Kidney tubule cell (primary cell): ENCODE measurements at regions not wholly inside any gene's neighbourhood (a gene's known extent, or its start where the extent isn't known, plus 50 kb on each side); places are given as distances from the start of the nearest gene placed in this dataset.
"Not testable (repeated sequence)": the region's sequence is repeated elsewhere in the genome, so short reads cannot be mapped to it uniquely, and the experiment has no call there.

Experiments
- DNase-seq: peaks from one replicate; pipeline ENCODE4 v3.0.0-alpha.2; 2018; ENCODE audit warnings: low spot score

DNA sequence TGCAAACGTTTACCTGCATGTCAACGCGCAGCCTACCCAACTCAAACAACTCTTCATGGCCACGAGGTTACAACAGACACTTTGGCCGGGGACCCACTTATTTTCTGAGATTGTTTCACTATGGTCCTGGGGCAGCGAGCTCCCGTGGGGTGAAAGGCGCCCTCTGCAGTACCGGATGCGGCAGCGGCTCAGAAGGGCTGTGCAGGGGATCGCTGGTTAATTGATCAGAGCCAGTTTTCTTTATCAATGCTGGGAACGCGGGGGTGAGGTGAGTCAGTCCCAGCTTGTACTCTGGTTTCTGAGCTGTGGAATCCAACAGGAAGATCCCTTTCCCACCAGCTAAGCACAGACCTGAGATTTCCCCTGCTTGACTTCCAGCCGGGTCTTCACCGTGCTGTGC lies 366.5 kb upstream of the KLF6 start:
- no peak for DNase-seq

DNA sequence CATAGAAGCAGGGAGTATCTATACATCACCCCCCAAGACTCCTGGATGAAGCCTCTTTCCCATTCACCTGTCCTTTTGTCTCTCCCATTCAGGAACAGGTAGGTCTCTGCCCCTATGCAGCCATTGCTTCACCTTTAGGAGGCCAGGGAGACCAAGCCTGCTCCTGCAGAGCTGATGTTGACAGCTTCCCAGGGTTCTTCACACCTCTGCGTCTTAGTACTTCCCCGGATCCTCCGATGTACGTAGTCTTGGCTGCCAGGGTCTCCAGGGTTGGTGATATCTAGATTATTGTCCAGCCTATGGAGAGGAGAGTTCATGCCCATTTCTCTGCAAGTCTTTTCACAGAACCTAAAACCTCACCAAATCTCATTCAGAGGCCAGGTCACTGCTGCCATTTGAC lies 365.7 kb upstream of the KLF6 start:
- no peak for DNase-seq

DNA sequence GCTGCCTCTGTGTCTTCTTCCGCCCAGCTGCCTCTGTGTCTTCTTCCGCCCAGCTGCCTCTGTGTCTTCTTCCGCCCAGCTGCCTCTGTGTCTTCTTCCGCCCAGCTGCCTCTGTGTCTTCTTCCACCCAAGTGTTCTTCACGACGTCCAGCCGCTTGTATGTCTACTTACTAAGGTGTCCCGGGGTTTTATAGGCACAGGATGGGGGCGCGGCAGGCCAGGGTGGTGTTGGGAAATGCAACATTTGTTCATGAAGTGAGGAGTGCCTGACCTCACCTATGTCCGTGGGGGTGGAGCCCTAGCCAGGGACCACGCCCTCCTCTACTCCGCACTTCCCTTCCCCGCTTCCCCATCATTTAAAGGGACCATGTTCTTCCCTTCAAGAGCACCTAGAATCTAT lies 364.5 kb upstream of the KLF6 start:
- not testable (repeated sequence) for DNase-seq

DNA sequence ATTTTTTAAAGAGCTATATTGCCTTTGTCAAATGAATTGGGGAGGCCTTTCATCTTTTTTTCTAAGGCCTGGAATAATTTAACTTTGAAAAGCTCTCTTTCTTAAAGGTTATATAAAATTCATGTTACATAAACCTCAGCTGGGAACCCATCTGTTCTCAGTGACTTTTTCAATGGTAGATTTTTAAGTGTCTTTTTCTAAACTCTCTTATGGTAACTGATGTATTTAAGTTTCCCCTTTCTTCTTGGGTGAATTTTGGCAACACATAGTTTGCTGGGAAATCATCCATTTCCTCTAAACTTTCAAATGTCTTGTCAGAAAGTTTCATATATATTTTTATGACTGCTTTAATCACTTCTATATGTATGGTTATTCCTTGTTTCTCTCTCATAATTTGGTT lies 362.2 kb upstream of the KLF6 start:
- no peak for DNase-seq

DNA sequence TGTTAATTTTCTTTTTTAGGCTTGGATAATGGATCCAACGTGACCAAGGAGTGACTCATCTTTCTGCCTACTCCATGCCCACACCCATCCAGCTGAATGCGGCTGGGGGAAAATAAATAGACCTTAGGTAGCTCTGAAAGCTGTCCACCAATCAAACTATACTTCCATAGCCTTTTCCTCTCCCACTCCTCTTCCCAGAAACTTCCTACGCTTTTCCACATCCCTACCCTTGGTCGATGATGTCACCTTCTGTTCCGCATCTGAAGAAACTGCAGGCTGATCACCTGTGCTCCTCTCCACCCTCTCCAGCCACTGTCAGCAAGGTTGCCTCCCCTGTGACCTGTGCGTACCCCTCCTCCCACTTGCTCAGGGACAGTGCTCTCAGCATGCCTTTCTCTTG lies 359.8 kb upstream of the KLF6 start:
- peak; percentile 41 for DNase-seq

DNA sequence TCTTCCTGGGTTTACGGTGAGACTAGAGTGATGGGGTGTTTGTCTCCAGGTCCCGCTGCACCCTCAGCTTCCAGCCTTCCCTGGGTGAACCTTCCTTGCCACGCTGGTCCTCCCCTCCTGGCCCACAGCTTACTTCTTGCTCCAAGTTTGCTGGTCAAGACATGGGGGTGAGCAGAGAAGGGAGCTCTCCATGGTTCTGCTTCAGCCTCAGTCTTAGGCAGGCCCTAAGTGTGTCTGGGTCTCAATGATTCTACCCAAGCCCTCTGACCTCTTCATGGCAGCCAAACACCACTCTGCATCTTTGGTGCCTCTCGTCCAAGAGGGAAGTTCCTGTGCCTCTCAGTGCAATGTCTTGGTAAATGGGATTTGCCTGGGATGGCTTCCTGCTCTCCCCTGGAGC lies 356.5 kb upstream of the KLF6 start:
- DNase-seq, result no peak

DNA sequence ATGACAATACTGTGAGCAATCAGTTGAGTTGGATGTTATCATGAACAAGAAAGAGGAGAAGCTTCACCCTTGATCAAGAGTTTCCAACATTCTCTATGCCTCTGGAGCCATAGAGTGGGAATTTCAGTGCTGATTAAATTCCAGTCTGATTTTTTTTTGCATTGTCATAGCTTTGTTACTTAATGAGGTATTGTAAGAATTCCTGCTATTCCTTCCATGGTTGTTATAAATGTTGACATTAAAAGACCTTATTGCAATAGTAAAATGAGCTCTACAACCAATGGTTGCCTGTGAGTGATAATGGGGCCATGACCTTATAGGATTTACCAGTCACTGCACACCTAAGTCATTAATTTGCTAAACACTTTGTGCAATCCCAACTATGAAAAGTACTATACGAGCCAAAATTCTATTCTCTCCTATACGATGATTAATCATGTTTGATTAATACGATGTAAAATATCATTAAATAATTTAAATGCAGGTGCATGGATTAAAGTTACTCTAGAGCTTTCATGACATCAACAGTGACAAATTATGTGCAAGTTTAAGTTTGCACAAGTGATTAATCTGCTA lies 353.2 kb upstream of the KLF6 start:
- no peak for DNase-seq

DNA sequence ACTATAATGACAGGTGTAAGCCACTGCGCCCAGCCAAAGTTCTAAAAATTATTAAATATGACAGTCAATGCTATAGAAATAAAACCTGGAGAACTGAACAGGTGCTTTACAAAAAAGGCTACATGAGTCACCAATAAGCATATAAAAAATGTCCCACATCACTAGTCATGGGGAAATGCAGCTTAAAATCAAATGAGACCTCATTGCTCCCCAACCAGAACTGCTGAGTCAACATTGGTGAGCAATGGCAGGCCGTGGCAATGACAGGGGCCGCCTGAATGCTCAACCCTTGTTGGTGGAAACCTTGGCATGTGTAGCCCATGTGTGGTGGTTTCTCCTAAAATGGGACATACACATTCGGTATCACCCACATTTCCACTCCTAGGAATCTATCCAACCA lies 352.3 kb upstream of the KLF6 start:
- DNase-seq, result peak; percentile 71

DNA sequence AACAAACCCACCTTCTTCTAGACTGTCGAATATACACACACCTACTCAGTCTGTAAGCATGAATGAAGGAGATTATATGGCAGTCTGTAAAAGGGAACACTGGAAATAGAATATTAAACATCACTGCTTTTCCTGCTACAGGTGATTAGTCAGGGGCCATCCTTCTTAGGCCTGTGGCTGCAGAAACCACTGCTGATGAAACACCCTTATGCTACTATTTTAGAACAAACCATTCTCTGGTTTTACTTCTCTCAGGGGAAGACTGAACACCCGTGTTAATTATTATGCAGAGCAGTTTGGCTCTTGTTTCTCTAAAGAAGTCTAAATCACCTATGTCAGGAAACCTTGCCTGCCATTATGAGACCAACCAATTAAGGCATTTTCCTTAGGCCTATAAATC lies 351.1 kb upstream of the KLF6 start:
- DNase-seq, result peak; percentile 63

DNA sequence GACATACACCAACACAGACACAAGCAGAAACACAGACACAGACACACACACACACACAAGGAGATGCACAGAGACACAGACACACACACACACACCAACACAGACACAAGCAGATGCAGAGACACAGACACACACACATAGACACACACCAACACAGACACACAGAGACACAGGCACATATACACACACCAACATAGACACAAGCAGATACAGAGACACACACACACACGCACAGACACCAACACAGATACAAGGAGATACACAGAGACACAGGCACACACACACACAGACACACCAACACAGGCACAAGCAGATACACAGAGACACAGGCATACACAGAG lies 347.2 kb upstream of the KLF6 start:
- no peak for DNase-seq

DNA sequence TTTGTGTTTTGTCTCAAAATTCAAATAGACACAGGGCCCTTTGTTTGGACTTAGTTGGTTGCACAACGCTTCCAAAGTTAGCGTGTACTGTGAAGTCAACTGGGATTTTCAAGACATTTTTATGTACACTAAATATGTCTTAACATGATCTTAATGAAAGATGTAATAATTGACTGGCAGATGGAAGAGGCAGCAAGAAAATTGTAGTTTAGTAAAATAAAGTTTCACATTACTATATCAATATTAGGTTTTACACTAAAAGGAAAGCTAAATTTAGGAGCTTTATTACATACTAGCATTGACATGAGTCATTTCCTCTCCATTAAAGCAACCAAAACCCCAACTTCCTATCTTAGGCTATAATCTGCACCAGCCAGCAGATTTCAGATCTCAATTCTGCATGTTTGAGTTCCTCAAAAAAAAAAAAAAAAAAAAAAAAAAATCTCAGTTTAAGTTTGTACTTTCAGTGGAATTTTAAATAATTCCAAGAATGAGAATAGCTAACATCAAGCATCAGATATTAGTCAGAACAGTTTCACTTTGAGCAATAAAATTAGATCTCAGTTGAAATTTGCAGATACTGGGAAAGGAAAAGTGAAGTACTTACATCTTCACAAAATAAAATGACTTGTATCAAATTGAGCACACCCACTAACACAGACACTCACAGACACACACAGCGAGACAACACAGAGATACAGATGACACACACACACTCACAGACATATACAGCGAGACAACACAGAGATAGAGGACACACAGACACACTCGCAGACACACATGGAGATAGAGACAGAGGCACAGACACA lies 346.6 kb upstream of the KLF6 start:
- DNase-seq, result peak; percentile 63

DNA sequence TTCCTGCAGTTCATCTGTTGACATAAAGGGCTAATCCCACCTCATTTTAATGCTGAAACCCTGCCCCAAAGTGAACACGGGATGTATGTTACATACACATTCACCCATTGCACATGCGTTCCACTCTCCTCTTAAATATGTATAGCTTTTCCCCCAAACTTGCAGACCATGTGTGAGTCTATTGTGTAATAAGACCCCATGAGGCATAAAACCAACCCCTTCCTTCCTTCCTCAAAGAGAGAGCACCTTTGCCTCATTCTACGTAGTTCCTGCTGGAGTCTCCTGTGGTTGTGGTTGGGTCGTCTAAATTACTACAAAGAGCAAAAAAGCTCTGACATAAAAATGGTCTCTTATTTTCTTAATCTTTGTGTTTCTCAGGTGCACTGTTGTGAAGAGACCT lies 345.7 kb upstream of the KLF6 start:
- no peak for DNase-seq

DNA sequence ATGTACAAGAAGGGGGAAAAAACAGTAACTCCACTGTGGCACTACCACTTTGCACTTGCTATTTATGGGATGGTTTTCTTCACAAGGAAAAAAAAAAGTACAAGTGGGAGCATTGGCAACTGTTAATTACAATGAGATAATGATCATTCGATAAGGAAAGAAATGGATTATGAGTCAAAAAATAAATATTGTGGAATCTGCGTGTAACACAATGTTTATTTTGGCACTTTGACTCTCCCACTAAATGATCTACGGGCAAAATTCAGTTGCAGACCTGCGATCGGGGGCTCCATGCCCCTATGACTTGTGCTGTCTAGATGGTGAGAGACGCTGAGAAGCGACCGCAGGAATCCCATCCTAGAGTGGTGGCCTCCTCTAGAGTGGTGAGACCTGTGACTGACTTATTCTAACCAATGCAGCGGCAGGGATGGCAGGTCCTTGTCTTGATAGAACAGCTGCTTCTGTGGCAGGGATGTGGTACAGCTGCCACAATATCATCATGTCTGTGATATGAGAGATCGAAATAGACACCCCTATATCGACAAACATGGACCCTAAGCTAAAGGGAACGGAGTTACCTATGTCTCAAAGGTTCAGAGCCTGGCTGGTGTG lies 345.0 kb upstream of the KLF6 start:
- no peak for DNase-seq

DNA sequence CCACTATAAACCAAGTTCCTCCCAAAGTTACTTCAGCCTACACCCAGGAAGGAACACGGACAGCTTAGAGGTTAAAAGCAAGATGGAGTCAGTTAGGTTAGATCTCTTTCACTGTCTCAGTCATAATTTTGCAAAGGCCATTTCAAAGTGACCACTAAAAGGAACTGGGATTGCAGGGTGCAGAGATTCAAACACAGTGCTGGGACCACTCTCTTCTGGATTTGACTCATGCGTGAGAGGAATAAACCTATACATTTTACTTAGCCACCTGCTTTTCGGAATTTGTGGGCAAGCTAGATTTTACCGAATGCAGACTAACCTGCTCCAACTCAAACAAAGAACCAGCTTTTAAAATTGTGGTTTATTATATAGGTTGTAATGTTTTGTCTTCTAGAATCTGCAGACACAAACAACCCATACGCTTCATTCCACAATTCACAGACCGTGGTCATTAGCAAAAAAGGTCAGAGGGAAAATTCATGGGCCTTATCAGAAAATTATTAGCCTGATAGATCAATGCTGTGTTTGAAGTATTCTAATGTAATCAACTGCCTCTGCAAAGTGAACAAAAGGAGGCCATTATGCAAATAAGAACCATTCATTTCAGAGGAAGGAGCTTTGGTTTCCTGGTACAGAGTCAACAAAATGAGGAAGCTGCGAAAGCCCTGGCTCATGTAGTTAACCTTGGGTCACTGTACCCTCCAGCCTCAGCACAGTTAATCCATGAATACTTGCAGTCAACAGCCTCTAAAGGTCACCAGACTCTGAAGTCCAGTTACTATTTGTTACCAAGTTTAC lies 342.7 kb upstream of the KLF6 start:
- DNase-seq, result peak; percentile 20

DNA sequence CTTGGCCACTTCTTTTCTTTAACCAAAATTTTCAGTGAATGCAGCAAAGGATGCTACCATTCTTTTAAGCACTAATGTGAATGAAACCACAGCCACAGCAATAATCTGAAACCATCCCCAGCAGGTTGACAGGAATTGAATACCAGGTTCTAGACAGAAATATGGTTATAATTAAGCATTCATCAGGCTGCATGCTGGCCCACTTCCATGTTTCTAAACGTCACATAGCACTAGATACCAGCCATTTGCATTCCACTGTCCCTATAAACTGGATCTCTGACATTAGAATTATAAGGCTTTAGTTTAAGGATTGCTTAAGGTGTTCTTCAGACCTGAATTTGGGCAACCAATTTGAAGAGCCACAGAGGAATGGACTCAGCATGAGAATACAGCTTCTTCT lies 340.8 kb upstream of the KLF6 start:
- no peak for DNase-seq

DNA sequence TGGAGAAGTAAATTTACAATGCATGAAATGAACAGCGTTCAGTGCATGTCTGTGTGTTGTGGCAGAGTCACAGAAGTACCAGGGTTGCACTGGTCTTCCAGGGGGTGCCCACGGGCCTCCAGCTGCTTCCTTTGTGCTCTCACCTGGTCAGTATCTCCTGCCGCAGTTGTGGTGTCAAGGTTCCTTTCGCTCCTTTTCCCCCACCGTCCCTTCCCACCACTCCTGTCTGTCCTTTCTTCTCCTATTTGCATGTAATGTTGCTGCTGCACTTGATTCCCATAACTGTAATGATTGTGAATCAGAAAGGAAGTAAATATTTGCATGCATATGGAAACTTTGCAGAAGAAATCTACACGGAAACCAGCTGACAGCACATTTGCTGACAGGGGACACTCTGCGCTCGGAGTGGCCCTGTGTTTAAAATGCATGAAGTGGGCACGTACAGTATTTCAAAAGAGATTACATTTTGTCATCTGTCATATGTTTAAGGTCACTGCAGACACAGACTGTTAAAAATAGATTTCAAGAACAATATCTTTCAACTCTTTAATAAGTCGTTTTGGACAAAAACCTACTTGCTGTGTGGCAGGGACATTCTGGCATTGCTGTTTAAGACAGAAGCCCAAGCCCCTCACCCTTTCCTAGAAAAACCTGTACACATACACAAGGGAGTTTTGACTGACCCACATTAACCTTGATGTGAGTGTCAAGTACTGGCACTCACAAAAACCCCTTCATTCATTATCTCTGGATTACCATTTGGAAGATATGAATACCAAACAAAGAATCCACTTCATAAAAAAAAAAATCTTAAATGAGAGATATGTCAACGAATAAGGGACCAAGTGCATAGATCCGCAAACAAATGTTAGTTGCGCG lies 336.7 kb upstream of the KLF6 start:
- DNase-seq, result no peak

DNA sequence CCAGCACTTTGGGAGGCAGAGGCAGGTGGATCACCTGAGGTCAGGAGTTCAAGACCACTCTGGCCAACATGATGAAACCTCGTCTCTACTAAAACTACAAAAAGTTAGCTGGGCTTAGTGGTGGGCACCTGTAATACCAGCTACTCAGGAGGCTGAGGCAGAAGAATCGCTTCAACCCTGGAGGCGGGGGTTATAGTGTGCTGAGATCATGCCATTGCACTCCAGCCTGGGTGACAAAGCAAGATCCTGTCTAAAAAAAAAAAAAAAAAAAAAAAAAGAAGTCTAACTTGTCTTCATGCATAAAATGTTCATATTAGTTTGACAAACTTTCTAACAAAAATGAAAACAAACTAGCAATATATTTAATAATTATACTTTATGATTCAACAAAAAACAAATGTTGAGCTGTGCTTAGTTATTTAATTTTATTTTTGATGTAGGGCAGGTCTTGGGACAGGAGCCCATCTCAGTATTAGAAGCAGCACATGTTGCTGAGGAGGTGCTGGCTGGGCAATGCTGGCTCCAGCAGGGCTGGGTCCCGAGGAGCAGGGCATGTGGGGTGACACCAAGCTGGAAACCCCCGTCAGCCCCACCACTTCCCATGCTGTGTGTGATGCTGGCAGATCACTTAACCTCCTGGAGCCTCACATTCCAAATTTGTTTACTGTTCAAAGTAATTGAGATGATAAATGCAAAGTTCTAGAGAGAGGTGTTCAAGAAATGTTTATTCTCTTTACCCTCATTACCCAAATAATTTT lies 335.3 kb upstream of the KLF6 start:
- DNase-seq, result no peak

DNA sequence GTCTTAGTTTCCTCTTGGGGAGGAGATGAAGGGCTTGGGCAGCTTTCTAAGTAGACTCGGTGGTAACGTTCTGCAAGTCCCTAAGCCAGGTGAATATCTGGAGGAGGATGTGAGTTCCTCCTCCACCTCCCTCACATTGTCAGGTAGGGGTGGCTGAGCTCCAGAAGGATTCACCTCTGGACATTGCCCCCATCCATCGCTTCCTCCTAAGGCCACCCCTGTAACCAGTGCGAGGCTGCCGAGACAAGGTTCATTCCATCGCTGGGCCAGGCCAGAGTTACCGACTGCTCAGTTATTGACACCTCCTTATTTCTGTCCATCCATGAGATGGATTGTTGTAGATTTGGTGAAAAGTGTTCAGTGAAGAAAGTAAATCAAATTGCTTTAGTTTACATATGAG lies 334.1 kb upstream of the KLF6 start:
- DNase-seq, result no peak

DNA sequence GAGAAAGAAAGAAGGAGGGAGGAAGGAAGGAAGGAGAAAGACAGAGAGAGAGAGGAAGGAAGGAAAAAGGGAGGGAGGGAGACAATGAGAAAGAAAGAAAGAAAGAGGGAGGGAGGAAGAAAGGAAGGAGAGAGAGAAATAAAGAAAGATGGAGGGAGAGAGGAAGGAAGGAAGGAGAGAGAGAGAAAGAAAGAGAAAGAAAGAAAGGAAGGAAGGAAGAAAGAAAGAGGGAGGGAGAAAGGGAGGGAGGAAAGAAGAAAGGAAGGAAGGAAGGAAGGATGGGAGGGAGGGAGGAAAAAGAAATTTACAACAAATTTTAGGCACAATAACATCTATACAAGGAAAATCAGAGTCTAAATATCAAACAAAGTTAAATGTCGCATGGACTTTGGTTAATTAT lies 332.6 kb upstream of the KLF6 start:
- DNase-seq, result no peak

DNA sequence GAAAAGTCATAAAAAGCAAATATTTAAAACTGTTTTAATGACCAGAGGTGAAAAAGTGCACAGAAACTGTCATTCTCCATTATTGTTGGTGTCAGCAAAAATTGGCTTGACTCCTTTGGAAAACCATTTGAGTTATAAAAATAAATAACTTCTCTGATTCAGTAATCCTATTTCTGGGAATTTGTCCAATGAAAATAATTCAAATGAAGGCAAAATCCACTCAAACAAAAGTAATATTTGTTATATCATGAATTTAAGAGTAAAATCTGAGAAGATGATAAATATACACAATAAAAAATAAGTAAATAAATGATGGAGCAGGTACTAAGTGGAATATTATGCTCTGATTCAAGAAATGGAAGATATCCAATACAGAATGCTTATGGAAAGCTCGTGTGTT lies 326.6 kb upstream of the KLF6 start:
- no peak for DNase-seq

DNA sequence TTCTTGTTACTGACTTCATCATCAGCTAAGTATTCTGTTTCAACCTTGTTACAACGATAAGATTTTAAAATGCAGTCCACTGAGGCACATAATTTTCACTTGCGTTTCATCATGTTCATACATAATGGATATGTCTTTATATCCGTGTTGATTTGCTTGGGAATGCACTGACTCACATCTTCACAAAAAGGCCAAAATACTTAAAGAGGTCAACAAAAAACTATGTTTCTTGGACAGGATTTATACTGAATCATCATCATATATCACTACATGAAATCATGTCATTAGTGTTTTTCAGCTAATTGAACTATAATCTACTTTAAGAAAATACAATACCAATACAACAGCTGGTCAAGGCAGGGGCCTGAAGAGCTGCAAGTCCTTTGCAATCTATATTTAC lies 324.5 kb upstream of the KLF6 start:
- no peak for DNase-seq
